ENCODE measurements at regions not wholly inside any gene's neighbourhood (a gene's known extent, or its start where the extent isn't known, plus 50 kb on each side); places are given as distances from the start of the nearest gene placed in this dataset.

- DNase-seq: no peak
Observed at GRCh38 chrX:45765281-45765680, 564.6 kb upstream of the DIPK2B start.

GRCh38 chrX:45762699-45763647 lies 562.3 kb upstream of the DIPK2B start:
- DNase-seq: no peak

- no peak for DNase-seq
Observed at GRCh38 chrX:45761920-45762319, 561.2 kb upstream of the DIPK2B start.

GRCh38 chrX:45760187-45760742 lies 559.6 kb upstream of the DIPK2B start:
- no peak for DNase-seq

GRCh38 chrX:45758738-45759397 lies 558.2 kb upstream of the DIPK2B start:
- DNase-seq: no peak

GRCh38 chrX:45758319-45758718 lies 557.6 kb upstream of the DIPK2B start:
- DNase-seq: peak; percentile 39

- no peak for DNase-seq
Observed at GRCh38 chrX:45757272-45757671, 556.6 kb upstream of the DIPK2B start.

GRCh38 chrX:45756557-45756956 lies 555.9 kb upstream of the DIPK2B start:
- DNase-seq: no peak

- no peak for DNase-seq
Observed at GRCh38 chrX:45755703-45756102, 555.0 kb upstream of the DIPK2B start.

GRCh38 chrX:45751156-45751555 lies 550.5 kb upstream of the DIPK2B start:
- DNase-seq: no peak

- no peak for DNase-seq
Observed at GRCh38 chrX:45750639-45751038, 550.0 kb upstream of the DIPK2B start.

- no peak for DNase-seq
Observed at GRCh38 chrX:45749375-45749774, 548.7 kb upstream of the DIPK2B start.

- DNase-seq: no peak
Observed at GRCh38 chrX:45748369-45748774, 547.7 kb upstream of the DIPK2B start.

GRCh38 chrX:45747905-45748304 lies 547.2 kb upstream of the DIPK2B start:
- no peak for DNase-seq

GRCh38 chrX:45745479-45745878 lies 544.8 kb upstream of the DIPK2B start:
- no peak for DNase-seq

- no peak for DNase-seq
Observed at GRCh38 chrX:45743906-45744625, 543.4 kb upstream of the DIPK2B start.

- DNase-seq: no peak
Observed at GRCh38 chrX:45743081-45743533, 542.4 kb upstream of the DIPK2B start.

GRCh38 chrX:45740291-45740690 lies 539.6 kb upstream of the DIPK2B start:
- no peak for DNase-seq

GRCh38 chrX:45735571-45735970 lies 534.9 kb upstream of the DIPK2B start:
- DNase-seq: no peak

GRCh38 chrX:45731448-45731847 lies 530.8 kb upstream of the DIPK2B start:
- no peak for DNase-seq

GRCh38 chrX:45727761-45728160 lies 527.1 kb upstream of the DIPK2B start:
- DNase-seq: no peak

- DNase-seq: no peak
Observed at GRCh38 chrX:45722471-45722870, 521.8 kb upstream of the DIPK2B start.
